ENCODE measurements at regions not wholly inside any gene's neighbourhood (a gene's known extent, or its start where the extent isn't known, plus 50 kb on each side); places are given as distances from the start of the nearest gene placed in this dataset.

GRCh38 chr21:23968722-23969647, 1638.3 kb downstream of the MRPL39 start:
- TF ChIP-seq CTCF (IDR thresholded peaks at IDR 0.05; ENCODE audit: control insufficient read depth, insufficient read depth, low read depth, low read length, missing control alignments), result no peak
- H3K4me3 ChIP-seq (ENCODE audit: control insufficient read depth, low read depth, low read length), result no peak overlapping the region
- DNase-seq (ENCODE audit: low read depth), result no peak

DNA sequence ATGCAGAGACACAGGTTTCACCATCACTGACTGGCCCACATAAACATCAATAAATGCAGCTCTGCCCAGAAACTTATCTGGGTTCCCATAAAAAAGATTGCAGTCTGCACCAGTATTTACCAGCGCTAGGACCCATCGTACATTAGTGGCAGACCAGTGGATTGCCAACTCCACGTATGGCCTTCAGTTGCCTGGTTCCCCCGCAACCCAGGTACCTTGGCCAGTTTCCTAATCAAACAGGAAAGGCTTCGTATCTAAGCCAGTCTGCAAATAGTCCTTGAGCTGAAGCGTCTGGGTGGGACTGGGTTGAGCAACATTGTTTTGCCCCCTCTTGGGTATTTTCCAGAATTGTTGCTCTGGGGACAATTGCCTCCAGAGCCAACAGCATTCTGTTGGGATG, 1639.3 kb downstream of the MRPL39 start:
- no peak overlapping the region for H3K4me3 ChIP-seq (ENCODE audit: control insufficient read depth, low read depth, low read length)
- no peak for TF ChIP-seq CTCF (IDR thresholded peaks at IDR 0.05; ENCODE audit: control insufficient read depth, insufficient read depth, low read depth, low read length, missing control alignments)

GRCh38 chr21:23963454-23963853, 1643.8 kb downstream of the MRPL39 start:
- H3K4me3 ChIP-seq (ENCODE audit: control insufficient read depth, low read depth, low read length), result no peak overlapping the region

More for the DNA sequence above, 1639.3 kb downstream of the MRPL39 start:
- no peak for DNase-seq (ENCODE audit: low read depth)

DNA sequence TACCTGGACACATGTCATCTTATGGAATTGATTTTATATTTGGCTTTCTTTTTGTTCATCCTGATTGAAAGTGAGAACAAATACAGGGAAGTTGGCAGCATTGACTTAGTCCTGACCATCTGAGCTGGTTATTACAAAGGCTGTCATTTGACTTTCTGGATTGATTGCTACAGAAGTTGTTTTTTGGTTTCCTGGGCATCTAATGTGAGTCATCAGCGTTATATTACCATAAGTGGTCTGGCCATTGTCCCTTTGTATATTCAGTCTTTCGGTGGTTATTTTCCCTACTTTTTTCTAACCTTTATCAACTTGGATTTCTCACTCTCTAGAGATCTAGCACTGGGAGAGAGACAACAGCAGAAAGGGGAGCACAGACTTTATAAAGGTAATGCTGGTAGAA, 1646.5 kb downstream of the MRPL39 start:
- H3K4me3 ChIP-seq (ENCODE audit: control insufficient read depth, low read depth, low read length), result no peak overlapping the region
- DNase-seq (ENCODE audit: low read depth), result no peak
- TF ChIP-seq CTCF (IDR thresholded peaks at IDR 0.05; ENCODE audit: control insufficient read depth, insufficient read depth, low read depth, low read length, missing control alignments), result no peak

More at GRCh38 chr21:23963454-23963853, 1643.8 kb downstream of the MRPL39 start:
- no peak for TF ChIP-seq CTCF (IDR thresholded peaks at IDR 0.05; ENCODE audit: control insufficient read depth, insufficient read depth, low read depth, low read length, missing control alignments)
- no peak for DNase-seq (ENCODE audit: low read depth)

GRCh38 chr21:23955135-23955843, 1652.0 kb downstream of the MRPL39 start:
- no peak for TF ChIP-seq CTCF (IDR thresholded peaks at IDR 0.05; ENCODE audit: control insufficient read depth, insufficient read depth, low read depth, low read length, missing control alignments)
- DNase-seq (ENCODE audit: low read depth), result no peak
- H3K4me3 ChIP-seq (ENCODE audit: control insufficient read depth, low read depth, low read length), result no peak overlapping the region

DNA sequence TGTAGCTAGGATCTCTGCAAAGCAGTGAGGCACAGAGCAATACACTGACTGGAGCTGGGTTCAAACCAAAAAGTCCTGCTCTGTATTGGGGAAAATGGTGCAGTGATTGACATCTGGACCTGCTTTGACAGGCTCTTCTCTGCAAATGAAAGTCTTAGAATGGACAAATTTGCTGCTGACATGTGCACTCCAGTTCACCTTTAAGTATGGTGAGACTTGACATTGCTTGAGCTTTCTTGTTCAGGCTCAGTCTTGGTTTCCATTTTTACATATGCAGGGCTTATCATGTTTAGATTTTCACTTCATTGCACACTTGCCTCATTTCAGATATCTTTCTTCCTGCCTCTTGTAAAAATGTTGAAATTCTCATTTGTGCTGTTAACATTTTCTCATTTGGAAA, 1655.0 kb downstream of the MRPL39 start:
- no peak for TF ChIP-seq CTCF (IDR thresholded peaks at IDR 0.05; ENCODE audit: control insufficient read depth, insufficient read depth, low read depth, low read length, missing control alignments)
- no peak overlapping the region for H3K4me3 ChIP-seq (ENCODE audit: control insufficient read depth, low read depth, low read length)
- no peak for DNase-seq (ENCODE audit: low read depth)

Measured in AG09309 (cell line).